T-helper 2 cell (primary cell): ENCODE measurements at regions not wholly inside any gene's neighbourhood (a gene's known extent, or its start where the extent isn't known, plus 50 kb on each side); places are given as distances from the start of the nearest gene placed in this dataset.
"Not testable (repeated sequence)": the region's sequence is repeated elsewhere in the genome, so short reads cannot be mapped to it uniquely, and the experiment has no call there.

Experiments
- DNase-seq, 5 experiments: peaks; one replicate each; pipeline versions ENCODE4 v3.0.0 to v3.0.0-alpha.2; 2012 to 2022

GRCh38 chr13:83453300-83453699 lies 429.0 kb downstream of the SLITRK1 start:
- DNase-seq = no peak

- no peak for DNase-seq
Observed at GRCh38 chr13:83452292-83452950, 429.9 kb downstream of the SLITRK1 start.

GRCh38 chr13:83450591-83450990 lies 431.7 kb downstream of the SLITRK1 start:
- DNase-seq = no peak

GRCh38 chr13:83449668-83450395 lies 432.4 kb downstream of the SLITRK1 start:
- DNase-seq = no peak

- DNase-seq = no peak
Observed at GRCh38 chr13:83440465-83440864, 441.8 kb downstream of the SLITRK1 start.

GRCh38 chr13:83439464-83439863 lies 442.8 kb downstream of the SLITRK1 start:
- not testable (repeated sequence) for DNase-seq

GRCh38 chr13:83423861-83424260 lies 458.4 kb downstream of the SLITRK1 start:
- DNase-seq = no peak

- no peak for DNase-seq
Observed at GRCh38 chr13:83423381-83423780, 458.9 kb downstream of the SLITRK1 start.

- DNase-seq = no peak
Observed at GRCh38 chr13:83414393-83414792, 467.9 kb downstream of the SLITRK1 start.

- no peak for DNase-seq
Observed at GRCh38 chr13:83386609-83387008, 495.7 kb downstream of the SLITRK1 start.

- DNase-seq = no peak
Observed at GRCh38 chr13:83378908-83379307, 503.4 kb downstream of the SLITRK1 start.

GRCh38 chr13:83377491-83377890 lies 504.8 kb downstream of the SLITRK1 start:
- no peak for DNase-seq

- no peak for DNase-seq
Observed at GRCh38 chr13:83372786-83373185, 509.5 kb downstream of the SLITRK1 start.

- DNase-seq = no peak
Observed at GRCh38 chr13:83365723-83366122, 516.6 kb downstream of the SLITRK1 start.

GRCh38 chr13:83355041-83355440 lies 527.2 kb downstream of the SLITRK1 start:
- no peak for DNase-seq

- DNase-seq = no peak
Observed at GRCh38 chr13:83352391-83352790, 529.9 kb downstream of the SLITRK1 start.

GRCh38 chr13:83350569-83350968 lies 531.7 kb downstream of the SLITRK1 start:
- no peak for DNase-seq

- no peak for DNase-seq
Observed at GRCh38 chr13:83344518-83344917, 537.8 kb downstream of the SLITRK1 start.

GRCh38 chr13:83340170-83340569 lies 542.1 kb downstream of the SLITRK1 start:
- DNase-seq = no peak

- no peak for DNase-seq
Observed at GRCh38 chr13:83333614-83334388, 548.5 kb downstream of the SLITRK1 start.

GRCh38 chr13:83332751-83333150 lies 549.5 kb downstream of the SLITRK1 start:
- DNase-seq = no peak

- no peak for DNase-seq
Observed at GRCh38 chr13:83327091-83327490, 555.2 kb downstream of the SLITRK1 start.

- no peak for DNase-seq
Observed at GRCh38 chr13:83325125-83325853, 557.0 kb downstream of the SLITRK1 start.
